ENCODE measurements at regions not wholly inside any gene's neighbourhood (a gene's known extent, or its start where the extent isn't known, plus 50 kb on each side); places are given as distances from the start of the nearest gene placed in this dataset.

DNA sequence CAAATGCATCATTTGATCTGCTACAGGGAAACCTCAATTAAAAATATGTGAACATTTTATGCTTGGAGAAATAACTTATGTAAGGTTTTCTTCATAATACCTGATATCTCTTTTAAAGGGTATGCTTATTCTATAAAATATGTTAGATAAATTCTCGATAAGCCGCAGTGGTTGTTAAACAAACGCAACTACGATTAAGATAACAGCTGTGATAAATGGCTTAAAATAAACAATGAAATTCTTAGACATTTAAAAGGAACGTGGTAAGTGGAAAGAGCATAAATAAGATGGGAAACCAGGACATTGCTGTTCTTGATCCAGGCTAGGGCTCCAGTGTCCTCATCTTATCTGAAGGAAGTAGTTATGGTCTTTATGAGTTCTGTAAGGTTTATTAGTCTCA, 415.9 kb downstream of the CD83 start:
- H3K4me1 ChIP-seq (ENCODE audit: low read length), result no peaks in the 10 kb centered on the region
- no peaks in the 10 kb centered on the region for H3K9me2 ChIP-seq (replicated peaks; ENCODE audit: insufficient read depth, low read length)
- H3K9ac ChIP-seq (ENCODE audit: low read length), result no peak overlapping the region
- no peak overlapping the region for H3K4me2 ChIP-seq (ENCODE audit: low read depth, low read length)
- DNase-seq, result no peak
- H3K79me2 ChIP-seq (ENCODE audit: low read length), result no peaks in the 10 kb centered on the region
- H3K27ac ChIP-seq (ENCODE audit: low read length), result no peak overlapping the region
- no peaks in the 10 kb centered on the region for H3K27me3 ChIP-seq (replicated peaks; ENCODE audit: insufficient read depth, low read length)
- TF ChIP-seq EZH2 (optimal IDR thresholded peaks at IDR 0.05; ENCODE audit: low read depth, low read length), result no peak
- TF ChIP-seq, protein P1, sequence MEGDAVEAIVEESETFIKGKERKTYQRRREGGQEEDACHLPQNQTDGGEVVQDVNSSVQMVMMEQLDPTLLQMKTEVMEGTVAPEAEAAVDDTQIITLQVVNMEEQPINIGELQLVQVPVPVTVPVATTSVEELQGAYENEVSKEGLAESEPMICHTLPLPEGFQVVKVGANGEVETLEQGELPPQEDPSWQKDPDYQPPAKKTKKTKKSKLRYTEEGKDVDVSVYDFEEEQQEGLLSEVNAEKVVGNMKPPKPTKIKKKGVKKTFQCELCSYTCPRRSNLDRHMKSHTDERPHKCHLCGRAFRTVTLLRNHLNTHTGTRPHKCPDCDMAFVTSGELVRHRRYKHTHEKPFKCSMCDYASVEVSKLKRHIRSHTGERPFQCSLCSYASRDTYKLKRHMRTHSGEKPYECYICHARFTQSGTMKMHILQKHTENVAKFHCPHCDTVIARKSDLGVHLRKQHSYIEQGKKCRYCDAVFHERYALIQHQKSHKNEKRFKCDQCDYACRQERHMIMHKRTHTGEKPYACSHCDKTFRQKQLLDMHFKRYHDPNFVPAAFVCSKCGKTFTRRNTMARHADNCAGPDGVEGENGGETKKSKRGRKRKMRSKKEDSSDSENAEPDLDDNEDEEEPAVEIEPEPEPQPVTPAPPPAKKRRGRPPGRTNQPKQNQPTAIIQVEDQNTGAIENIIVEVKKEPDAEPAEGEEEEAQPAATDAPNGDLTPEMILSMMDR (IDR thresholded peaks at IDR 0.05; ENCODE audit: low read length), result no peak
- no peak for TF ChIP-seq EZH2phosphoT487 (IDR thresholded peaks at IDR 0.05; ENCODE audit: low read length)
- no peaks in the 10 kb centered on the region for H3F3A ChIP-seq (ENCODE audit: insufficient read depth, low read length)
- no peak overlapping the region for H2AFZ ChIP-seq (ENCODE audit: low read length)
- H3K36me3 ChIP-seq (replicated peaks; ENCODE audit: insufficient read depth, low read length), result no peaks in the 10 kb centered on the region
- H3K4me3 ChIP-seq (ENCODE audit: low read length), result no peak overlapping the region
- H4K20me1 ChIP-seq (ENCODE audit: insufficient read depth, low read length), result no peaks in the 10 kb centered on the region
- no peaks in the 10 kb centered on the region for H3K9me3 ChIP-seq (replicated peaks; ENCODE audit: insufficient read depth, low read length)

DNA sequence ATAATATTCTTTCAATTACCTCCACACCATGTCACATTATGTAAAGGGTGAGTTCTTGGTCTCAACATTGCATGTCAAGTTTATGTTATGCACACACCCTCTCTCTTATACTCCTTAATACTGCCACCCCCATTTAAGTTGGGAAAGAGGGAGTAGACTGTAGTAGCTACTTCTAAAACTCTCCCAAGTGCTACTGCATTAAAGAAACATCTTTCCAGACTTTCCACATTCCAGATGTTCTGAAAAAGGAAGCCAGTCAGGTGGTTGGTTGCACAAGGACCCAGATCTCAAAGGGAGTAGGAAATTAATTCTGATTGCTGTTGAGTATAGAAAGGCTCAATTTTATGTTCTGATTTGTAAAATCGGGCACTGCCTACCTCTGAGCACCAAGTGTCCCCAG, 419.5 kb downstream of the CD83 start:
- Histone ChIP-seq H3K9ac (ENCODE audit: low read length) (no peak overlapping the region), H3K9me2 (replicated peaks; ENCODE audit: insufficient read depth, low read length) (no peaks in the 10 kb centered on the region), H3K4me2 (ENCODE audit: low read depth, low read length) (no peak overlapping the region), H3K36me3 (replicated peaks; ENCODE audit: insufficient read depth, low read length) (no peaks in the 10 kb centered on the region), H3K79me2 (ENCODE audit: low read length) (no peaks in the 10 kb centered on the region), H3K9me3 (replicated peaks; ENCODE audit: insufficient read depth, low read length) (no peaks in the 10 kb centered on the region), H2AFZ (ENCODE audit: low read length) (no peak overlapping the region), H4K20me1 (ENCODE audit: insufficient read depth, low read length) (no peaks in the 10 kb centered on the region), H3K4me1 (ENCODE audit: low read length) (no peaks in the 10 kb centered on the region), H3K27ac (ENCODE audit: low read length) (no peak overlapping the region), H3K27me3 (replicated peaks; ENCODE audit: insufficient read depth, low read length) (no peaks in the 10 kb centered on the region), H3F3A (ENCODE audit: insufficient read depth, low read length) (no peaks in the 10 kb centered on the region), H3K4me3 (ENCODE audit: low read length) (no peak overlapping the region)
- TF ChIP-seq, protein P1 (IDR thresholded peaks at IDR 0.05; ENCODE audit: low read length), result no peak
- no peak for DNase-seq

DNA sequence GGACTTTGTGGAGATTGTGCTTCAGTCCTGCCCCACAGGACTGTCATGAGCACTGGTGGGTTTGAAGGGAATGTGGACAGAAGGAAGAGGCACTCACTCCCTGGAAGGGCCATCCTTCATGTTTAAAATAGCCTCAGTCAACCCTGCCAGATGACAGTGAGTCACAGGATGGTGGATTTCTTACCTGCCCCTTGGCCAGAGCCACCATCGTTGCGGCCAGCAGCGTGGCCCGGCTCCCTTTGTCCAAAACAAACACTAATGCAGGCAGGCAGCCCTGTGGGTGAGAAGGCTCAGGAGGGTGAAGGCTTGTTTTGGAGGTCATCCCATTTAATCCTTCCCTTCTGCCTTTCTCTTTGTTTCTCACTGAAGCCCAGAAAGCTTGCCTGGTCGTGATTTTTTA, 422.7 kb downstream of the CD83 start:
- no peaks in the 10 kb centered on the region for H3K9me2 ChIP-seq (replicated peaks; ENCODE audit: insufficient read depth, low read length)
- no peaks in the 10 kb centered on the region for H3K4me1 ChIP-seq (ENCODE audit: low read length)
- no peaks in the 10 kb centered on the region for H4K20me1 ChIP-seq (ENCODE audit: insufficient read depth, low read length)
- H3K27me3 ChIP-seq (replicated peaks; ENCODE audit: insufficient read depth, low read length), result no peaks in the 10 kb centered on the region
- H3K9ac ChIP-seq (ENCODE audit: low read length), result no peak overlapping the region
- no peak overlapping the region for H3K4me3 ChIP-seq (ENCODE audit: low read length)
- no peak for DNase-seq
- H3F3A ChIP-seq (ENCODE audit: insufficient read depth, low read length), result no peaks in the 10 kb centered on the region
- no peaks in the 10 kb centered on the region for H3K36me3 ChIP-seq (replicated peaks; ENCODE audit: insufficient read depth, low read length)
- TF ChIP-seq, protein P1 (IDR thresholded peaks at IDR 0.05; ENCODE audit: low read length), result no peak
- TF ChIP-seq EZH2 (optimal IDR thresholded peaks at IDR 0.05; ENCODE audit: low read depth, low read length) (no peak), EZH2phosphoT487 (IDR thresholded peaks at IDR 0.05; ENCODE audit: low read length) (no peak)
- no peak overlapping the region for H3K27ac ChIP-seq (ENCODE audit: low read length)
- H3K9me3 ChIP-seq (replicated peaks; ENCODE audit: insufficient read depth, low read length), result no peaks in the 10 kb centered on the region
- H3K79me2 ChIP-seq (ENCODE audit: low read length), result no peaks in the 10 kb centered on the region
- no peak overlapping the region for H2AFZ ChIP-seq (ENCODE audit: low read length)
- no peak overlapping the region for H3K4me2 ChIP-seq (ENCODE audit: low read depth, low read length)

Measured in MM.1S (cell line).